ENCODE measurements at regions not wholly inside any gene's neighbourhood (a gene's known extent, or its start where the extent isn't known, plus 50 kb on each side); places are given as distances from the start of the nearest gene placed in this dataset.

GRCh38 chr14:53285821-53286220, 132.7 kb upstream of the DDHD1 start:
- TF ChIP-seq, protein P1, sequence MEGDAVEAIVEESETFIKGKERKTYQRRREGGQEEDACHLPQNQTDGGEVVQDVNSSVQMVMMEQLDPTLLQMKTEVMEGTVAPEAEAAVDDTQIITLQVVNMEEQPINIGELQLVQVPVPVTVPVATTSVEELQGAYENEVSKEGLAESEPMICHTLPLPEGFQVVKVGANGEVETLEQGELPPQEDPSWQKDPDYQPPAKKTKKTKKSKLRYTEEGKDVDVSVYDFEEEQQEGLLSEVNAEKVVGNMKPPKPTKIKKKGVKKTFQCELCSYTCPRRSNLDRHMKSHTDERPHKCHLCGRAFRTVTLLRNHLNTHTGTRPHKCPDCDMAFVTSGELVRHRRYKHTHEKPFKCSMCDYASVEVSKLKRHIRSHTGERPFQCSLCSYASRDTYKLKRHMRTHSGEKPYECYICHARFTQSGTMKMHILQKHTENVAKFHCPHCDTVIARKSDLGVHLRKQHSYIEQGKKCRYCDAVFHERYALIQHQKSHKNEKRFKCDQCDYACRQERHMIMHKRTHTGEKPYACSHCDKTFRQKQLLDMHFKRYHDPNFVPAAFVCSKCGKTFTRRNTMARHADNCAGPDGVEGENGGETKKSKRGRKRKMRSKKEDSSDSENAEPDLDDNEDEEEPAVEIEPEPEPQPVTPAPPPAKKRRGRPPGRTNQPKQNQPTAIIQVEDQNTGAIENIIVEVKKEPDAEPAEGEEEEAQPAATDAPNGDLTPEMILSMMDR (IDR thresholded peaks at IDR 0.05) = no peak
- TF ChIP-seq POLR2AphosphoS5 (IDR thresholded peaks at IDR 0.05) (no peak), POLR2A (IDR thresholded peaks at IDR 0.05) (no peak)
